Astrocyte of the spinal cord (primary cell): ENCODE measurements at regions not wholly inside any gene's neighbourhood (a gene's known extent, or its start where the extent isn't known, plus 50 kb on each side); places are given as distances from the start of the nearest gene placed in this dataset.

Experiments used
- DNase-seq: peaks from one replicate; pipeline ENCODE4 v3.0.0; 2011; ENCODE audit warnings: low read depth, low spot score
- H3K4me3 ChIP-seq: 2 replicates; pipeline ENCODE4 v1.5.1; 2011; ENCODE audit warnings: low read depth, mild to moderate bottlenecking, low read length, moderate library complexity
- in situ Hi-C: cut with HindIII; loops from 2 replicates; pipeline ENCODE4 v1.10.0; 2017; ENCODE audit warnings: low sequenced_read_pairs
- TF ChIP-seq, protein P1 (sequence below): IDR thresholded peaks from 2 replicates; pipeline ENCODE4 v1.5.1; 2012; ENCODE audit warnings: low read depth, mild to moderate bottlenecking, low read length, inconsistent platforms

DNA sequence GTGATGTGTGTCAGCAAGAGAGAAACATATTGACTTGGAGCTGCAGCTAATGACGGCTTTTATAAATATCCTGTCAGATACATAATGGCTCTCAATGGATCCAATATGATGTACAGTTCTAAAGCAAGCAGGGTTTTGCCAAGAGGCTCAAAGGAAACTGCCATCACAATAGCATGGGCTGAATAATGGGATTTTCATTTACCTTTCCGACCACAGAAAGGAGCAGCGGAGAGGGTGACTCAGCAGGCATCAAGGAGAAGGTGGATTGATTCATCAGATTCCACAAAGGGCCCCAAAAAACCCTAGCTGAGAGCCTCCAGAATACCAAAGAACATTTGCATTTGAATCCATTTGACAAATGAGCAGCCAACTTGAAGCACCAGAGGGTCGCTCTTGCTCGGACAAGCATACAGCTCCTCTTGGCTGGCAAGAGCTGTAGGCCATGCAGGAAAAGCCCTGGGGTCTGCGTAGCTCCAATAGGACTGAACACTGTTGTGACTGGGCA is 355.7 kb upstream of the NOCT start:
- no peak overlapping the region for H3K4me3 ChIP-seq
- in situ Hi-C loops, result no loop called here
- DNase-seq, result peak; percentile 15
- TF ChIP-seq, protein P1, sequence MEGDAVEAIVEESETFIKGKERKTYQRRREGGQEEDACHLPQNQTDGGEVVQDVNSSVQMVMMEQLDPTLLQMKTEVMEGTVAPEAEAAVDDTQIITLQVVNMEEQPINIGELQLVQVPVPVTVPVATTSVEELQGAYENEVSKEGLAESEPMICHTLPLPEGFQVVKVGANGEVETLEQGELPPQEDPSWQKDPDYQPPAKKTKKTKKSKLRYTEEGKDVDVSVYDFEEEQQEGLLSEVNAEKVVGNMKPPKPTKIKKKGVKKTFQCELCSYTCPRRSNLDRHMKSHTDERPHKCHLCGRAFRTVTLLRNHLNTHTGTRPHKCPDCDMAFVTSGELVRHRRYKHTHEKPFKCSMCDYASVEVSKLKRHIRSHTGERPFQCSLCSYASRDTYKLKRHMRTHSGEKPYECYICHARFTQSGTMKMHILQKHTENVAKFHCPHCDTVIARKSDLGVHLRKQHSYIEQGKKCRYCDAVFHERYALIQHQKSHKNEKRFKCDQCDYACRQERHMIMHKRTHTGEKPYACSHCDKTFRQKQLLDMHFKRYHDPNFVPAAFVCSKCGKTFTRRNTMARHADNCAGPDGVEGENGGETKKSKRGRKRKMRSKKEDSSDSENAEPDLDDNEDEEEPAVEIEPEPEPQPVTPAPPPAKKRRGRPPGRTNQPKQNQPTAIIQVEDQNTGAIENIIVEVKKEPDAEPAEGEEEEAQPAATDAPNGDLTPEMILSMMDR, result no peak

DNA sequence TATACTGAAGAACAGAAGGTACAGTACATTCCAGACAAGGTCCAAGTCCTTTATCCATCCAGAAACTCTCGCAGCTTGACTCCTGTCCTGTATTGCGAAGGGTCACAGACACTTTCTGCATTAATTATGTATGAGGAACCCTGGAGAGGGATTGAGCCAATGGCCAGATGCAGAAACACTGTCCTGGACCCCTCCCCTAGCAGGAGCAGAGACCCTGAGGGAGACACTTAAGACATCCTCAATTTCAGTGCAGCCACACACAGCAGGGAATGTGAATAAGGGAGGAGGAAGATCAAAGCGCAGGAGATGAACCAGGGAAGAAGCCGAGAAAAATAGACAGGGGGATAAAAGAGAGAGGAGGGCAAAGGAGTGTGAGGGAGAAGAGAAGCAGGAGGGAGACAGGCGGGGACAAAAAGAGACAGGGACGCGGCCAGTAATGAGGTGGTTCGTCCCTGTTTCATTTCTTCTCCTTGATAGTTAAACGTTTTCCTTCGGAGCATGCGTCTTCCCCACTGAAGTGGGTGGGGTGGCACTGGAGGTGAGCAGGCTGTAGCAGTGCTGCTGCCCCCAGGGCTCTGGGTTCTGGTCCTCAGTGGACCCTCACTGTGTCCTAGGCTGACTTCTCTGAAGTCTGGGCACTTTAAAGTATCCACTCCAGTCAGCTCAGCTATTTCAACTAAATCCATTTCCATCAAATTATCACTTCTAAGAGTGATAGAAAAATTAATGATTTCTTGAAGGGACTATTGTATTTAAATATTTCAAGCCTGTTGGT is 356.4 kb upstream of the NOCT start:
- in situ Hi-C loops, result no loop called here
- TF ChIP-seq, protein P1, result no peak
- no peak for DNase-seq
- no peak overlapping the region for H3K4me3 ChIP-seq

DNA sequence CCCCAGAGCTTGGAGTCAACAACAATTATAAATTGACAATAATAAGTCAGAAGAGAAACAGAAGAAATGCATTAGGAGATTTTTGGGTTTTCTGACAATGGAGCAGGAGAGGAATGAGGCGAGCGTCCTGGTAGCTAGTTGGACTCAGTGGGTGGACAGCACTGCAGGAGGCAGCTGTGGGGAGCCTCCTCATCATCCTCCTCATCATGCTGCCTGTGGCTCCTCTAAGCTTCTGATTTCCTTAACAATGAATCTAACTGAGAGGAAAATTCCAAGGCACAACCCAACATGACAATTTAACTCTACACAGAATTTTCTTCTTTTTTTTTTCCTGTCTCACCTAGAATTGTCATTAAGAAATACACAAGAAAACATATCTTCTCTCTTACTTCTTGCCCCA is 357.1 kb upstream of the NOCT start:
- in situ Hi-C loops, result no loop called here
- TF ChIP-seq, protein P1, result no peak
- no peak overlapping the region for H3K4me3 ChIP-seq
- no peak for DNase-seq

DNA sequence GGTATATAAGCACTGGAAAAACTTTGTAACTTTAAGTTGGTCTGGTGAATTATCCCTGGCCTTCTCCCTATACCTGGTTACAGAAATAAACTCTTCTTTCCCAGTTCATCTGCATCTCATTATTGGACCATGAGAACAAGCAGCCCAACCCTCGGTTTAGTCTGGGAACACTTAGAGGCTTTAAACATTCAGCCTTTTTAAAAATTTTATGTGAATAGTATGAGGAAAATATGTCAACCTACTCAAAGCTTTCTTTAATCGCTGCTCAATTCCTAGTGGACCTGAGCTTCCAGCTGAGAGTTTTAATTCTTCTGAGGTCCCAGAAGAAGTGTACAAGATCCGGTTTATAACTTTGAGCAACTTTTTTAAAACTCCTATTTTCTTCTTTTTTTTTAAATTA is 358.6 kb upstream of the NOCT start:
- H3K4me3 ChIP-seq, result no peak overlapping the region
- DNase-seq, result no peak
- in situ Hi-C loops, result no loop called here
- TF ChIP-seq, protein P1, result no peak

DNA sequence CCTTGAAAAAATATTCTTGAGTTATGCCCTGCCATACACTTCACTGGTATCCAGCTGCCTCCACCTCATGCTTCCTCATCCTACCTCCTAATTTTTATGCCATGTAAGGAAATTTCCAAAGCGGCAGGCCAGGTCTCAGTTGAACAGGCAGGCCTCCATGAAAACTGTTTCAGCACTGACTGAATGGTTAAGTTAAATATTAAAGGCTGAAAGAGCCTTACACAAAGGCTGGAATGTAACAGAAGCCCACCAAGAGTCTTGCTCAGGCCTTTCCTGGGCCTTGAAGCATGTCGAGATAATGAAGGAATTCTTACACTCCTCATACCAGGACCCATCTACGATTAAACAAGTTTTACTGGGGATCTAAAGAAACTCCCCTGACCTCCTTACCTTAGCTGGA is 359.6 kb upstream of the NOCT start:
- in situ Hi-C loops, result no loop called here
- TF ChIP-seq, protein P1, result no peak
- no peak for DNase-seq
- H3K4me3 ChIP-seq, result no peak overlapping the region

DNA sequence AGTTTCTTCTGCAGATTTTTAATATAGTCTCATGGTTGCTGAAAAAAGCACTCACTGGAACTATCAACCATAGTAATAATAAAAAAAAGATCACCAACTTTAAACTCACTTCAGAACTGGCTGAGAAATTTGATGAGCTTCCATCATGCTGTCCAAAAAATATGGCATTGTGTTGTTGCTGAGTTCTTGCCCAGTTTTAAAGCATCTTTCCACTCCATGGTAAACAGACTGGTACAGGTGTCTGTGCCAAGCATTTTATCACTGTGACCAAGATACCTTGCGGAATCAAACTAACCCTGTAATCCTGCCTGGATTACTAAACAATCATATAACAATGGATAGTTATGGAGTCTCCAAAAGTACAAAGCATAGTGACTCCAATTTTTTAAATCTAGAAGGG is 360.3 kb upstream of the NOCT start:
- H3K4me3 ChIP-seq, result no peak overlapping the region
- no peak for DNase-seq
- TF ChIP-seq, protein P1, result no peak
- in situ Hi-C loops, result no loop called here
